ENCODE measurements at regions not wholly inside any gene's neighbourhood (a gene's known extent, or its start where the extent isn't known, plus 50 kb on each side); places are given as distances from the start of the nearest gene placed in this dataset.

- ATAC-seq (no peak), DNase-seq (ENCODE audit: low spot score) (no peak)
- no peaks in the 10 kb centered on the region for H3K79me2 ChIP-seq (replicated peaks; ENCODE audit: insufficient read depth)
- no peaks in the 10 kb centered on the region for H3K27me3 ChIP-seq (ENCODE audit: insufficient read depth)
- Mint-ChIP-seq H3K27me3 (ENCODE audit: insufficient read depth, low read depth, poor library complexity) (peaks cover 5% of the 10 kb centered on the region), H3K9me3 (peaks cover 82% of the 10 kb centered on the region), H3K4me3 (no peak overlapping the region), H3K4me1 (no peaks in the 10 kb centered on the region), H3K27ac (no peak overlapping the region), H3K36me3 (ENCODE audit: low read depth) (peaks cover 28% of the 10 kb centered on the region)
- no peak for TF ChIP-seq NANOG (IDR thresholded peaks at IDR 0.05; ENCODE audit: borderline replicate concordance)
- no peak for TF ChIP-seq STAT1 (IDR thresholded peaks at IDR 0.05; ENCODE audit: unreplicated experiment)
- TF ChIP-seq ZNF114 (CRISPR knock-in tag; IDR thresholded peaks at IDR 0.05), result no peak
- TF ChIP-seq ETS1 (IDR thresholded peaks at IDR 0.05), result no peak
- TF ChIP-seq, protein P1, sequence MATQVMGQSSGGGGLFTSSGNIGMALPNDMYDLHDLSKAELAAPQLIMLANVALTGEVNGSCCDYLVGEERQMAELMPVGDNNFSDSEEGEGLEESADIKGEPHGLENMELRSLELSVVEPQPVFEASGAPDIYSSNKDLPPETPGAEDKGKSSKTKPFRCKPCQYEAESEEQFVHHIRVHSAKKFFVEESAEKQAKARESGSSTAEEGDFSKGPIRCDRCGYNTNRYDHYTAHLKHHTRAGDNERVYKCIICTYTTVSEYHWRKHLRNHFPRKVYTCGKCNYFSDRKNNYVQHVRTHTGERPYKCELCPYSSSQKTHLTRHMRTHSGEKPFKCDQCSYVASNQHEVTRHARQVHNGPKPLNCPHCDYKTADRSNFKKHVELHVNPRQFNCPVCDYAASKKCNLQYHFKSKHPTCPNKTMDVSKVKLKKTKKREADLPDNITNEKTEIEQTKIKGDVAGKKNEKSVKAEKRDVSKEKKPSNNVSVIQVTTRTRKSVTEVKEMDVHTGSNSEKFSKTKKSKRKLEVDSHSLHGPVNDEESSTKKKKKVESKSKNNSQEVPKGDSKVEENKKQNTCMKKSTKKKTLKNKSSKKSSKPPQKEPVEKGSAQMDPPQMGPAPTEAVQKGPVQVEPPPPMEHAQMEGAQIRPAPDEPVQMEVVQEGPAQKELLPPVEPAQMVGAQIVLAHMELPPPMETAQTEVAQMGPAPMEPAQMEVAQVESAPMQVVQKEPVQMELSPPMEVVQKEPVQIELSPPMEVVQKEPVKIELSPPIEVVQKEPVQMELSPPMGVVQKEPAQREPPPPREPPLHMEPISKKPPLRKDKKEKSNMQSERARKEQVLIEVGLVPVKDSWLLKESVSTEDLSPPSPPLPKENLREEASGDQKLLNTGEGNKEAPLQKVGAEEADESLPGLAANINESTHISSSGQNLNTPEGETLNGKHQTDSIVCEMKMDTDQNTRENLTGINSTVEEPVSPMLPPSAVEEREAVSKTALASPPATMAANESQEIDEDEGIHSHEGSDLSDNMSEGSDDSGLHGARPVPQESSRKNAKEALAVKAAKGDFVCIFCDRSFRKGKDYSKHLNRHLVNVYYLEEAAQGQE (IDR thresholded peaks at IDR 0.05; ENCODE audit: unreplicated experiment), result no peak
- TF ChIP-seq, protein P2, sequence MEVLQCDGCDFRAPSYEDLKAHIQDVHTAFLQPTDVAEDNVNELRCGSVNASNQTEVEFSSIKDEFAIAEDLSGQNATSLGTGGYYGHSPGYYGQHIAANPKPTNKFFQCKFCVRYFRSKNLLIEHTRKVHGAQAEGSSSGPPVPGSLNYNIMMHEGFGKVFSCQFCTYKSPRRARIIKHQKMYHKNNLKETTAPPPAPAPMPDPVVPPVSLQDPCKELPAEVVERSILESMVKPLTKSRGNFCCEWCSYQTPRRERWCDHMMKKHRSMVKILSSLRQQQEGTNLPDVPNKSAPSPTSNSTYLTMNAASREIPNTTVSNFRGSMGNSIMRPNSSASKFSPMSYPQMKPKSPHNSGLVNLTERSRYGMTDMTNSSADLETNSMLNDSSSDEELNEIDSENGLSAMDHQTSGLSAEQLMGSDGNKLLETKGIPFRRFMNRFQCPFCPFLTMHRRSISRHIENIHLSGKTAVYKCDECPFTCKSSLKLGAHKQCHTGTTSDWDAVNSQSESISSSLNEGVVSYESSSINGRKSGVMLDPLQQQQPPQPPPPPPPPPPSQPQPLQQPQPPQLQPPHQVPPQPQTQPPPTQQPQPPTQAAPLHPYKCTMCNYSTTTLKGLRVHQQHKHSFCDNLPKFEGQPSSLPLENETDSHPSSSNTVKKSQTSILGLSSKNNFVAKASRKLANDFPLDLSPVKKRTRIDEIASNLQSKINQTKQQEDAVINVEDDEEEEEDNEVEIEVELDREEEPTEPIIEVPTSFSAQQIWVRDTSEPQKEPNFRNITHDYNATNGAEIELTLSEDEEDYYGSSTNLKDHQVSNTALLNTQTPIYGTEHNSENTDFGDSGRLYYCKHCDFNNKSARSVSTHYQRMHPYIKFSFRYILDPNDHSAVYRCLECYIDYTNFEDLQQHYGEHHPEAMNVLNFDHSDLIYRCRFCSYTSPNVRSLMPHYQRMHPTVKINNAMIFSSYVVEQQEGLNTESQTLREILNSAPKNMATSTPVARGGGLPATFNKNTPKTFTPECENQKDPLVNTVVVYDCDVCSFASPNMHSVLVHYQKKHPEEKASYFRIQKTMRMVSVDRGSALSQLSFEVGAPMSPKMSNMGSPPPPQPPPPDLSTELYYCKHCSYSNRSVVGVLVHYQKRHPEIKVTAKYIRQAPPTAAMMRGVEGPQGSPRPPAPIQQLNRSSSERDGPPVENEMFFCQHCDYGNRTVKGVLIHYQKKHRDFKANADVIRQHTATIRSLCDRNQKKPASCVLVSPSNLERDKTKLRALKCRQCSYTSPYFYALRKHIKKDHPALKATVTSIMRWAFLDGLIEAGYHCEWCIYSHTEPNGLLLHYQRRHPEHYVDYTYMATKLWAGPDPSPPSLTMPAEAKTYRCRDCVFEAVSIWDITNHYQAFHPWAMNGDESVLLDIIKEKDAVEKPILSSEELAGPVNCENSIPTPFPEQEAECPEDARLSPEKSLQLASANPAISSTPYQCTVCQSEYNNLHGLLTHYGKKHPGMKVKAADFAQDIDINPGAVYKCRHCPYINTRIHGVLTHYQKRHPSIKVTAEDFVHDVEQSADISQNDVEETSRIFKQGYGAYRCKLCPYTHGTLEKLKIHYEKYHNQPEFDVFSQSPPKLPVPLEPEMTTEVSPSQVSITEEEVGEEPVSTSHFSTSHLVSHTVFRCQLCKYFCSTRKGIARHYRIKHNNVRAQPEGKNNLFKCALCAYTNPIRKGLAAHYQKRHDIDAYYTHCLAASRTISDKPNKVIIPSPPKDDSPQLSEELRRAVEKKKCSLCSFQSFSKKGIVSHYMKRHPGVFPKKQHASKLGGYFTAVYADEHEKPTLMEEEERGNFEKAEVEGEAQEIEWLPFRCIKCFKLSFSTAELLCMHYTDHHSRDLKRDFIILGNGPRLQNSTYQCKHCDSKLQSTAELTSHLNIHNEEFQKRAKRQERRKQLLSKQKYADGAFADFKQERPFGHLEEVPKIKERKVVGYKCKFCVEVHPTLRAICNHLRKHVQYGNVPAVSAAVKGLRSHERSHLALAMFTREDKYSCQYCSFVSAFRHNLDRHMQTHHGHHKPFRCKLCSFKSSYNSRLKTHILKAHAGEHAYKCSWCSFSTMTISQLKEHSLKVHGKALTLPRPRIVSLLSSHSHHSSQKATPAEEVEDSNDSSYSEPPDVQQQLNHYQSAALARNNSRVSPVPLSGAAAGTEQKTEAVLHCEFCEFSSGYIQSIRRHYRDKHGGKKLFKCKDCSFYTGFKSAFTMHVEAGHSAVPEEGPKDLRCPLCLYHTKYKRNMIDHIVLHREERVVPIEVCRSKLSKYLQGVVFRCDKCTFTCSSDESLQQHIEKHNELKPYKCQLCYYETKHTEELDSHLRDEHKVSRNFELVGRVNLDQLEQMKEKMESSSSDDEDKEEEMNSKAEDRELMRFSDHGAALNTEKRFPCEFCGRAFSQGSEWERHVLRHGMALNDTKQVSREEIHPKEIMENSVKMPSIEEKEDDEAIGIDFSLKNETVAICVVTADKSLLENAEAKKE (CRISPR knock-in tag; IDR thresholded peaks at IDR 0.05), result no peak
- TF ChIP-seq CREB1 (CRISPR knock-in tag; IDR thresholded peaks at IDR 0.05; ENCODE audit: low read depth), result no peak
- TF ChIP-seq EZH2 (IDR thresholded peaks at IDR 0.05; ENCODE audit: low read depth, unreplicated experiment), result no peak
- no peak for TF ChIP-seq EZH2phosphoT487 (IDR thresholded peaks at IDR 0.05; ENCODE audit: unreplicated experiment)
- TF ChIP-seq POLR2AphosphoS5 (IDR thresholded peaks at IDR 0.05; ENCODE audit: low read depth), result no peak
- no peak for TF ChIP-seq JUNB (IDR thresholded peaks at IDR 0.05; ENCODE audit: unreplicated experiment)
- TF ChIP-seq, protein P3, sequence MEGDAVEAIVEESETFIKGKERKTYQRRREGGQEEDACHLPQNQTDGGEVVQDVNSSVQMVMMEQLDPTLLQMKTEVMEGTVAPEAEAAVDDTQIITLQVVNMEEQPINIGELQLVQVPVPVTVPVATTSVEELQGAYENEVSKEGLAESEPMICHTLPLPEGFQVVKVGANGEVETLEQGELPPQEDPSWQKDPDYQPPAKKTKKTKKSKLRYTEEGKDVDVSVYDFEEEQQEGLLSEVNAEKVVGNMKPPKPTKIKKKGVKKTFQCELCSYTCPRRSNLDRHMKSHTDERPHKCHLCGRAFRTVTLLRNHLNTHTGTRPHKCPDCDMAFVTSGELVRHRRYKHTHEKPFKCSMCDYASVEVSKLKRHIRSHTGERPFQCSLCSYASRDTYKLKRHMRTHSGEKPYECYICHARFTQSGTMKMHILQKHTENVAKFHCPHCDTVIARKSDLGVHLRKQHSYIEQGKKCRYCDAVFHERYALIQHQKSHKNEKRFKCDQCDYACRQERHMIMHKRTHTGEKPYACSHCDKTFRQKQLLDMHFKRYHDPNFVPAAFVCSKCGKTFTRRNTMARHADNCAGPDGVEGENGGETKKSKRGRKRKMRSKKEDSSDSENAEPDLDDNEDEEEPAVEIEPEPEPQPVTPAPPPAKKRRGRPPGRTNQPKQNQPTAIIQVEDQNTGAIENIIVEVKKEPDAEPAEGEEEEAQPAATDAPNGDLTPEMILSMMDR (conservative IDR thresholded peaks at IDR 0.05; ENCODE audit: low read depth in 2 of 2), result no peak
- TF ChIP-seq ZNF331 (CRISPR knock-in tag; IDR thresholded peaks at IDR 0.05; ENCODE audit: low read depth), result no peak
- H3K4me3 ChIP-seq, result no peak overlapping the region
- H3K4me2 ChIP-seq, result no peak overlapping the region
- no peaks in the 10 kb centered on the region for H3K4me1 ChIP-seq (ENCODE audit: insufficient read depth)
- no peaks in the 10 kb centered on the region for H4K20me1 ChIP-seq (replicated peaks; ENCODE audit: insufficient read depth)
- H3F3A ChIP-seq (replicated peaks; ENCODE audit: low read depth), result no peaks in the 10 kb centered on the region
- H3K27ac ChIP-seq (ENCODE audit: low read depth), result no peak overlapping the region
- no peak overlapping the region for H2AFZ ChIP-seq
- H3K9me2 ChIP-seq (ENCODE audit: insufficient read depth), result no peaks in the 10 kb centered on the region
- no peaks in the 10 kb centered on the region for H3K36me3 ChIP-seq (ENCODE audit: insufficient read depth)
Measured at GRCh38 chr7:63112764-63113712, 885.6 kb upstream of the ZNF722 start.
